NCI-H69 (cell line): ENCODE measurements at regions not wholly inside any gene's neighbourhood (a gene's known extent, or its start where the extent isn't known, plus 50 kb on each side); places are given as distances from the start of the nearest gene placed in this dataset.
"Not testable (repeated sequence)": the region's sequence is repeated elsewhere in the genome, so short reads cannot be mapped to it uniquely, and the experiment has no call there.

Source experiments
- DNase-seq: peaks from one replicate; lab custom pipeline; 2025; lab: John Stamatoyannopoulos, UW

GRCh38 chr1:232579958-232580941, 49.7 kb downstream of the SIPA1L2 start:
- no peak for DNase-seq

- DNase-seq = no peak
Observed at GRCh38 chr1:232579466-232579865, 50.5 kb downstream of the SIPA1L2 start.

GRCh38 chr1:232578651-232579195, 51.2 kb downstream of the SIPA1L2 start:
- DNase-seq = no peak

DNA sequence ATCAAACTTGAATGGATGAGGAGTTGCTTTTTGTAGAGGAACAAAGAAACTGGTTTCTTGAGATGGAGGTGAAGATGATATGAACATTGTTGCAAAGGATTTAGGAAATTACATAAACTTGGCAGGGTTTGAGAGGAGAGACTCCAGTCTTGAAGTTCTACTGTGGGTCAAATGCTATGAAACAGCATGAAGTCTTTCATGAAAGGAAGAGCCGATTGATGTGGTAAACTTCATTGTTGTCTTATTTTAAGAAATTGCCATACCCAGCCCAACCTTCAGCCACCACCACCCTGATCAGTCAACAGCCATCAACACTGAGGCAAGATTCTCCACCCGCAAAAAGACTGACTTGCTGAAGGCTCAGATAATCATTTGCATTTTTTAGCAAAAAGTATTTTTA, 52.2 kb downstream of the SIPA1L2 start:
- no peak for DNase-seq

DNA sequence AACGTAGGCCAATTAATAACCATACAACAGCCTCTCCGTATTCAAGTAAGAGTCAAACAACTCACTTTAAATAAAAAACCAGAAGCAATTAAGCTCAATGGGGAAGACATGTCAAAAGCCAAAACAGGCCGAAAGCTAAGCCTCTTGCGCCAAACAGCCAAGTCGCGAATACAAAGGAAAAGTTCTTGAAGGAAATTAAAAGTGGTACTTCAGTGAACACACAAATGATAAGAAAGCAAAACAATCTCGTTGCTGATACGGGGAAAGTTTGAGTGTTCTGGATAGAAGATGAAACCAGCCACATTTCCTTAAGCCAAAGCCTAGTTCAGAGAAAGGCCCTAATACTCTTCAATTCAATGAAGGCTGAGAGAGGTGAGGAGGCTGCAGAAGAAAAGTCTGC, 53.4 kb downstream of the SIPA1L2 start:
- DNase-seq = no peak

GRCh38 chr1:232575763-232576040, 54.2 kb downstream of the SIPA1L2 start:
- DNase-seq = no peak

GRCh38 chr1:232574889-232575762, 54.8 kb downstream of the SIPA1L2 start:
- DNase-seq = peak; percentile 64

GRCh38 chr1:232574077-232574476, 55.9 kb downstream of the SIPA1L2 start:
- DNase-seq = no peak

- peak; percentile 91 for DNase-seq
Observed at GRCh38 chr1:232571523-232571922, 58.4 kb downstream of the SIPA1L2 start.

DNA sequence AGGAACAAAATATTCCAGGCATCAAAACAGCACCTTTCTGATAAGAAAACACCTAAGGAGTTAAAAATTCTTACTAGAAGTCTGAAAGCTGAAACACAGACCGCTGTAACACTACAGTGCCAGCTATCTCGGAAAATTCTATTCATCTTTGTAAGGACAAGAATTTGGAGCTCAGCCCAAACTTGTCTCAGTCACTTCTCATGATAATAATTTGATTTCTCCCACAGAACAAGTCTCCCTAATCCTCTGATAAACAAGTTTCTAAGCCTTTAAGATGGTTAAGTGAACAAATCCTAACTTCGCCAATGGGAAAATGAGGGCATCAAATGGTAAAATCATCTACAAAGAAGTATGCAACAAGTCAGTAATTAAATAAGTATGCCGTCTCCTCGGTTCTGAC, 59.9 kb downstream of the SIPA1L2 start:
- no peak for DNase-seq

DNA sequence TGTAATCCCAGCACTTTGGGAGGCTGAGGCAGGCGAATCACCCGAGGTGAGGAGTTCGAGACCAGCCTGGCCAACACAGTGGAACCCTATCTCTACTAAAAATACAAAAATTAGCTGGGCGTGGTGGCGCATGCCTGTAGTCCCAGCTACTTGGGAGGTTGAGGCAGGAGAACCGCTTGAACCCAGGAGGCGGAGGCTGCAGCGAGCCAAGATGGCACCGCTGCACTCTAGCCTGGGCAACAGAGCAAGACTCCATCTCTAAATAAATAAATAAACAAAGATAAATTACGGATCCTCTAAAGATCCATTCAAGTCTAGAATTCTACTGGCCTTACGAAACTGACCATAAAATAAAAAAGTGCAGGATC, 60.4 kb downstream of the SIPA1L2 start:
- DNase-seq = not testable (repeated sequence)

DNA sequence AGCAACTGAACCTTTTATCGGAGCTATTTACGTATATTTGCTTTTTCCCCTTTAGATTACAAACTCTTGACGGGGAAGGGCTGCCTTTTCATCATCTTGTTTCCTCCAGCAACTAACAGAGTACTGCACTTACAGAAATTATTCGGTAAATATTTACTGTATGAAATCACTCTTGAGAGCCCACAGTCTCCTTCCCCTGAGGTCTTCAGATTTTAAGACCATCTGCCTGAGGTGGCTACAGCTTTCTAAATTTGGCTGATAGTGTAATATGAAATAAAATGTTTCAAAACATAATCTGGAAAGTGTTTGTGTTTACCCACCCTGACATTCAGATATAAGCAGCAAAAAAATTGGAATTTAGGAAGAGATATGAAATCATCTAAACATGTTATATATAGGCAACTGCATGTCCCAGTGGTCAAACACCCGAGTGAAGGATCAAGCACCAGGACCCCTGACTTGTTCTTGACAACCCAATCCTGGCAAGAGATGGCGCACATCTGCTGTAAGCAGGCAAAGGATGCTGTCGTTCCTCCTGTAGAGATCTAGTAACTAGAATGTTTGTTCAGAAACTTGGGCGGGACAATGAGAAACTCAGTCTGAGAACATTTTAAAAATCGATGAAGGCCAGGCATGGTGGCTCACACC, 60.9 kb downstream of the SIPA1L2 start:
- DNase-seq = peak; percentile 84

DNA sequence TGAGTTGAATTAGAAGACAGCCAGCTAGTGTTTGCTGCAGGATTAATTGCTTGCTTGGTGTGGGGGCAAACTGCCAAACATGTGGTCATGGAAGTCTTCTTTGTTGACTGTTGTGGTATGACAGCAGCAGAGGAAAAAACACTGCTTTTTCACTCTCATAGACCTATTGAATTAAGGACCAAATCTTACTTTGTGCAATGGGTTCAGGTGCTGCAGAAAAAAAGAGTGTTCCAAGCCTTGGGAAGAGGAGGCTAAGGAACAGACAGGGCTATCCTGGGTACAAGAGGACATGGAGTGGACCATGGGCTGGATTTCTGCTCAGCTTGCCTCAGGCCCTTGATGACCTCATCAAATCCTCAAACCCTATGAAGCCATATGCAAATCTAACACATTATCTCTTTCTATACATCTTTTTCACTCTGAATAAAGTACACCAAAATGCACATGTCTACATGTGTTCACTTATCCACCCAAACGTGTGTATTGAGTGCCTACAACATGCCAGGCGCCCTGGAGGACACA, 61.5 kb downstream of the SIPA1L2 start:
- peak; percentile 72 for DNase-seq

DNA sequence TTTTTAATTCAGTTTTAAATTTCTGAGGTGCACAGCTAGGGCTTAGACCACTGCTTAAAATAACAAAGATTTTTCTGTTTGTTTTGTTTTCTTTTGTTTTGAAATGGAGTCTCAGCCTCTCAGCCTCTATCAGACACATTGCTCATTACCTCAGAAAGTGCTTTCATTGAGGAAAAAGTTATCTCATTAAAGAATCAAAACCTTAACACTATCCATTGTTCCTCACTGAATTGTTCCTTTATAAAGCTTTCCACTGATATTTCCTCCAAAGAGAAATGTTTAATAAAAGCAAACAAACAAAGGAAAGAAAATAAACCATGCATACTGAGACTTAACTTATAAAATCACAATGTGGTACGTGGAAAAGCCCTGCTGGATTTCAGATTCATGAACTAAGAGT, 63.8 kb downstream of the SIPA1L2 start:
- no peak for DNase-seq

DNA sequence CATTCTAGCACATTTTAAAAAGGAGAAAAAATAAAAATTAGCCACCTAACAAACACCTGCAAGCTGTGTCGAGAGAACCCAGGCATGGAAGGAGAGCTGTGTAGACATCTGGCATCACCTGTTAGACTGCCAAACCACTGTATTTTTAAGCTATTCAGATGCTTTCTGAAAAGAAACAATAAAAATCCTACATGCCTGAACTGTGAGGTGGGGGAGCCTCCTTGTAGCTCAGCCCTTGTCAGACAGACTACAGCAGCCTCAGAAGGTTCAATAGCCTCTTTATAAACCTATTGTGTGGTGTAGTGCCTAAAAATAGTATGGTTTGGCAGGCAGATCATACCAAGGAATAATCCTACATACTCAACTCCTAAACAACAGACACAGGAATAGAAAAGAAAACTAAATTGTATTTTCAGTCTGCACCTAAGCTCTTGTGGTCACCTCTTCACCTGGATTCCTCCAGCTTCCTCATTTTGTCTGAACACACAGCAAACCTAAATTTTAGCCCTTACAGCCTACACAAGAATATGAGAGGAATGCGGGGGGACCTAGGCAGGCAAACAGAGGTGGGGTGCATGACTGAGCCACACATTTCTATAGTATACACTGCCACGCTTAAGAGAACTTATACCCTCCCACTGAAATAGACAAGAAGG, 67.0 kb downstream of the SIPA1L2 start:
- DNase-seq = peak; percentile 40

- peak; percentile 84 for DNase-seq
Observed at GRCh38 chr1:232561381-232561780, 68.6 kb downstream of the SIPA1L2 start.

DNA sequence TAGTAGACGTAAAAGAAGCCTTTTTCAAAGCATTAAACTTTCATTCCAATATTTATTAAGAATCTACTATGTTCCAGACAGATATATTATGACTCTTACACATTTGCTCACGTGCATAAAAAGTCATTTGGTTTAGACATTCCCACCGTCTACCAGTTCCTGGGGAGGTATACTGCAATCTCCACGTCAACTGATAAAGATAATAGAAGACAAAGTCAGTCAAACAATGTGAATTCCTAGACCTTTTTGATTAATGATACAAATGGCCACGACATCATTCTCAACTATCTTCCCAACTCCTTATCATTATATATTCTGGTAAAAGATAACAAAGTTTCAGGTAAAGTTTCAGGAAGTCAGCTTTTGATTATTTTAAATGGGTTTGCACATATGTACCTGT, 69.0 kb downstream of the SIPA1L2 start:
- no peak for DNase-seq

GRCh38 chr1:232558954-232559353, 71.0 kb downstream of the SIPA1L2 start:
- DNase-seq = peak; percentile 81

GRCh38 chr1:232557502-232558191, 72.3 kb downstream of the SIPA1L2 start:
- peak; percentile 86 for DNase-seq

DNA sequence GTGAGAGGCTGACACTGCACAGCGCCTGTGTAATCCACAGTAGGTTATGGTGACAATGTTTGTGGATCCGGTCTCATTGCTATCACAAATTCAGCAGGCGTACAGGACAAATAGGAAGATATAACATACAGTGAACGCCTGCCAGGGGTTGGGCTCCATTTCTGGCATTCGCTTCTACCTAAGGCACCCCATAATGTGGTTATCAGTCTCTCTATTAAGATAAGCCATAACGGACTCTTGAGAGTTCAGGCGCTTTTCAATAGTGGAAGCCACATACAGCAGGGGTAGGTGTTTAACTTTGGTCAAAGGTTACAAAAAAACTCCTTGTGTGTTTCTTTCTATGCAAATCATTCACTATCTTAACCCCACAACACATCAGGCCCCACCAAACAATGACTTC, 72.8 kb downstream of the SIPA1L2 start:
- DNase-seq = no peak

- no peak for DNase-seq
Observed at GRCh38 chr1:232556351-232556750, 73.6 kb downstream of the SIPA1L2 start.
